Nephron progenitor cell (in vitro differentiated cells): ENCODE measurements at regions not wholly inside any gene's neighbourhood (a gene's known extent, or its start where the extent isn't known, plus 50 kb on each side); places are given as distances from the start of the nearest gene placed in this dataset.

Experiments
- DNase-seq: peaks from one replicate; pipeline ENCODE4 v3.0.0; 2021
- H3K27ac Mint-ChIP-seq: 2 replicates; pipeline ENCODE4 v1.8.0; 2021; ENCODE audit warnings: mild to moderate bottlenecking, moderate library complexity, mixed read lengths
- H3K27me3 Mint-ChIP-seq: 2 replicates; pipeline ENCODE4 v1.8.0; 2021; ENCODE audit warnings: mild to moderate bottlenecking, low read depth, mixed read lengths; ENCODE audit not compliant: poor library complexity
- H3K36me3 Mint-ChIP-seq: 2 replicates; pipeline ENCODE4 v1.8.0; 2021; ENCODE audit warnings: low read depth, mixed read lengths
- H3K4me1 Mint-ChIP-seq: 2 replicates; pipeline ENCODE4 v1.8.0; 2021; ENCODE audit warnings: mixed read lengths
- H3K4me3 Mint-ChIP-seq: 2 replicates; pipeline ENCODE4 v1.8.0; 2021; ENCODE audit warnings: mild to moderate bottlenecking, moderate library complexity, mixed read lengths
- H3K9me3 Mint-ChIP-seq: 2 replicates; pipeline ENCODE4 v1.8.0; 2021; ENCODE audit warnings: mild to moderate bottlenecking, moderate library complexity, mixed read lengths
- TF ChIP-seq, protein P1 (sequence below): fragments of 200-600 bp; sonication (generic); IDR thresholded peaks from 2 replicates; pipeline ENCODE4 v1.5.0; 2021; ENCODE audit warnings: antibody characterized with exemption

DNA sequence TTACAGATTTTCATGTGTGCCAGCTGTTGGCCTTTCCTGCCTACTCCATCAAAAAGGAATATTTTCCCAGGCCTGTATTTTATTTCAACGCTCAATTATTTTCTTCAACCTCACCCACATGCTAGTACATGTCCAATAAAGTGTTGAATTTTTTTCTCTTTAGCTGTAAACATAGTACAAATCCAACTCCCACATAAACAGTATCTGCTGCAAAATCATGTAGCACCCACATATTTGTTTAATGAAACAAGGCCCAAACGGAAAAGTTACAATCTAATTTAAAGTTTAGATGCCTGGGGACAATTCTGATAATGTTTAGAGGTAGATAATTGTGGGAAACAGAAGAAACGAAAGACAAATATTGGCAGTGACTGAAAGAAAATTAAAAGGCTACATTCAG, 275.4 kb upstream of the ACVR2A start:
- Mint-ChIP-seq H3K27ac (no peak overlapping the region), H3K36me3 (peaks cover 3% of the 10 kb centered on the region), H3K27me3 (peaks cover 4% of the 10 kb centered on the region), H3K4me3 (no peak overlapping the region), H3K4me1 (no peaks in the 10 kb centered on the region), H3K9me3 (peaks cover 20% of the 10 kb centered on the region)
- TF ChIP-seq, protein P1, sequence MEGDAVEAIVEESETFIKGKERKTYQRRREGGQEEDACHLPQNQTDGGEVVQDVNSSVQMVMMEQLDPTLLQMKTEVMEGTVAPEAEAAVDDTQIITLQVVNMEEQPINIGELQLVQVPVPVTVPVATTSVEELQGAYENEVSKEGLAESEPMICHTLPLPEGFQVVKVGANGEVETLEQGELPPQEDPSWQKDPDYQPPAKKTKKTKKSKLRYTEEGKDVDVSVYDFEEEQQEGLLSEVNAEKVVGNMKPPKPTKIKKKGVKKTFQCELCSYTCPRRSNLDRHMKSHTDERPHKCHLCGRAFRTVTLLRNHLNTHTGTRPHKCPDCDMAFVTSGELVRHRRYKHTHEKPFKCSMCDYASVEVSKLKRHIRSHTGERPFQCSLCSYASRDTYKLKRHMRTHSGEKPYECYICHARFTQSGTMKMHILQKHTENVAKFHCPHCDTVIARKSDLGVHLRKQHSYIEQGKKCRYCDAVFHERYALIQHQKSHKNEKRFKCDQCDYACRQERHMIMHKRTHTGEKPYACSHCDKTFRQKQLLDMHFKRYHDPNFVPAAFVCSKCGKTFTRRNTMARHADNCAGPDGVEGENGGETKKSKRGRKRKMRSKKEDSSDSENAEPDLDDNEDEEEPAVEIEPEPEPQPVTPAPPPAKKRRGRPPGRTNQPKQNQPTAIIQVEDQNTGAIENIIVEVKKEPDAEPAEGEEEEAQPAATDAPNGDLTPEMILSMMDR = no peak
- no peak for DNase-seq

GRCh38 chr2:147568109-147568508, 276.7 kb upstream of the ACVR2A start:
- Mint-ChIP-seq H3K9me3 (peaks cover 22% of the 10 kb centered on the region), H3K27ac (no peak overlapping the region), H3K27me3 (peaks cover 4% of the 10 kb centered on the region), H3K4me3 (no peak overlapping the region), H3K4me1 (no peaks in the 10 kb centered on the region), H3K36me3 (peaks cover 3% of the 10 kb centered on the region)
- no peak for DNase-seq
- TF ChIP-seq, protein P1 = no peak

DNA sequence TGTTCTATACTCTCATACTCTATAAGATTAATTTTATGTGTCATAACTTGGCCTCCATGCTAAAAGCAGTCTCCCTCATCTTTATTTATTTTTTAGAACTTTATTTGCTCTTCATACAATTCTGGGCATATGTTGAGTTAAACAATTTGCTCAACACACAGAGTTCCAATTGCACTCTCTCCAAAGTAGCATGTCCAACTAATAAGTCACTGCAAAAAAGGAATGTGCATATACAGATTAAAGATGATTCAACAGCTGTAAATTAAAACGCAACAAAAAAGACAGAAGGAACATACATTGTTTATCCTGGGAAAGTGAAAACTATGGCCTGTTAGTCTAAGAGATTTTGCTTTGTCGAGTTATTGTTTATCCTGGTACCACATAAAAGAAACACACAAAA, 277.7 kb upstream of the ACVR2A start:
- H3K36me3 Mint-ChIP-seq = peaks cover 3% of the 10 kb centered on the region
- TF ChIP-seq, protein P1 = no peak
- peaks cover 5% of the 10 kb centered on the region for H3K4me1 Mint-ChIP-seq
- H3K27ac Mint-ChIP-seq = no peak overlapping the region
- peaks cover 4% of the 10 kb centered on the region for H3K27me3 Mint-ChIP-seq
- peaks cover 22% of the 10 kb centered on the region for H3K9me3 Mint-ChIP-seq
- H3K4me3 Mint-ChIP-seq = no peak overlapping the region
- no peak for DNase-seq

DNA sequence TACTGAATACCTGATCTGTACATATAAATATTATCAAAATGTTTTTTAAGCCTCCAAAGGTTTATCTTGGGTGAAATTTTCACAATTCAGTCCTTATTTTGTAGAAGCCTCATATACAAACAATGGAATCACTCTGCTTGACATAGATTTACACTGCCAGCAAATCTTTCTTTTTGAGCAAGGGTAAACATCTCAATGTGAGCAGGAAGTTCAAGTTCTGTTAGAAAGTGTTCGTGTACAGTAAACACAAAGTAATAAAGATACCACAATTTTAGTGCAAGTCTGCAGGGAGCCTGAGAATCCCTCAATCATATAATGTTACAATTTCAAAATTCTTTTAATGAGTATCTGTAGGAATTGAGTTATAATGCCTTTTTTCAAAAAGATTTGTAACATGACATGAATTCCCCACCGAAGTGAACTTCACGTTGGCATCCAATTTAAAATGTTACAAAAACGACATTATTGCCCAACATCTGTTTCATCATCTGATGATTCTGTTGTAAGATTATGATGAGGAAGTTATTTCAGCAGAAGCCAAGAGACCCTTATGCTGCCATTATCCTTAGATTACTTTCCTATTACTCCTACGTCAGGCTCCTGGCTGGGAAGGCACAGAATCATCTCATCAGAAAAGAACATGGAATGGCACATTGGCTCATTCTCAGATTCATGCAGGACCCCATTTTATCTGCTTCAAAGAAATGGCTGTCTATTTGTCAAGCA, 283.9 kb upstream of the ACVR2A start:
- no peak for DNase-seq
- TF ChIP-seq, protein P1 = no peak
- Mint-ChIP-seq H3K9me3 (peaks cover 3% of the 10 kb centered on the region), H3K27me3 (peaks cover 2% of the 10 kb centered on the region), H3K4me1 (peaks cover 45% of the 10 kb centered on the region), H3K4me3 (no peak overlapping the region), H3K27ac (no peak overlapping the region), H3K36me3 (no peaks in the 10 kb centered on the region)

DNA sequence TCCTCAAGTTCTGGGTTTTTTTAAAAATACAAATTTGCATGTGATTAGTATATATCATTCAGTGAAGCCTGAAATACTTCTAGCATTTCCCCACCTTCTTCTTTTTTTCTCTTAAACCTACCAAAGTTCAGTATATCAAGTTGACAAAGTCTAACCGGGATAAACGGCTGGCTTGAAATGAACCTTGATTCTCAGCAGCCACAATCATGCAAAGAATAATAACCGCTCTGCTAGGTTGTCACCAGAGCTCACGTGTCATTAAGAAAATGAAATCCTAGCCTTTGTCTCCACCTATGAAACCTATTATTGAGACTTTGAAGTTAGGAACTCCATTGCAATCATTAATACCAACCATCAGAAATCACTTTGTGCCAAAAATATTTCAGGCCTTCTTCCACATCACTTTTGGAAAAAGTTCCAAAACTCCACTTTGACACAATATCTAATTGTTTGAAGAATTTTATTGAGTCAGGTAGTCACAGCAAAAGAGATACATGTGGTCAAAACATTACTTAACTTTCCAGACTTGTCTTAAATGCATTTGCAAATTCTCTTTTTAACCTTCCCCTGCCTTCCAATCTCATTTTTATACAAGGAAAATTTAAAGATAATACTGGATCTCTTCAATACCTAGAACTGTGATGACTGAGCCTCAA, 285.6 kb upstream of the ACVR2A start:
- Mint-ChIP-seq H3K9me3 (no peaks in the 10 kb centered on the region), H3K4me1 (peaks cover 51% of the 10 kb centered on the region), H3K36me3 (no peaks in the 10 kb centered on the region), H3K4me3 (peak overlapping the region; percentile 37), H3K27ac (peak overlapping the region; percentile 93), H3K27me3 (peaks cover 2% of the 10 kb centered on the region)
- TF ChIP-seq, protein P1 = no peak
- DNase-seq = no peak

- Mint-ChIP-seq H3K36me3 (no peaks in the 10 kb centered on the region), H3K9me3 (no peaks in the 10 kb centered on the region), H3K27me3 (peaks cover 2% of the 10 kb centered on the region), H3K4me3 (no peak overlapping the region), H3K4me1 (peaks cover 56% of the 10 kb centered on the region), H3K27ac (no peak overlapping the region)
- DNase-seq = no peak
- TF ChIP-seq, protein P1 = no peak
Observed at GRCh38 chr2:147558620-147559019, 286.2 kb upstream of the ACVR2A start.
